Liver (tissue), 8 donors: ENCODE measurements at regions not wholly inside any gene's neighbourhood (a gene's known extent, or its start where the extent isn't known, plus 50 kb on each side); places are given as distances from the start of the nearest gene placed in this dataset.

Source experiments
- DNase-seq: peaks from one replicate; pipeline ENCODE4 v3.0.0-alpha.2; 2017; ENCODE audit warnings: low spot score
- H3K27ac ChIP-seq, 2 donors: one replicate each; pipeline ENCODE4 v1.7.0; 2013; ENCODE audit warnings: inconsistent platforms in 2 of 2, low read length in 2 of 2, control low read depth in 1 of 2, low read depth in 1 of 2, mild to moderate bottlenecking in 1 of 2
- H3K27me3 ChIP-seq, 4 donors: one replicate each; pipeline versions ENCODE4 v1.6.1 to v1.7.0; 2013; ENCODE audit warnings: low read length in 3 of 4, inconsistent platforms in 1 of 4, mild to moderate bottlenecking in 1 of 4, moderate library complexity in 1 of 4; ENCODE audit not compliant: control insufficient read depth in 4 of 4, insufficient read depth in 4 of 4
- H3K36me3 ChIP-seq, 4 donors: one replicate each; pipeline versions ENCODE4 v1.6.1 to v1.7.0; 2013; ENCODE audit warnings: low read length in 3 of 4, mild to moderate bottlenecking in 3 of 4, low read depth in 1 of 4, moderate library complexity in 1 of 4; ENCODE audit not compliant: control insufficient read depth in 4 of 4, insufficient read depth in 3 of 4
- H3K4me1 ChIP-seq, 4 donors: one replicate each; pipeline versions ENCODE4 v1.6.1 to v1.7.0; 2013; ENCODE audit warnings: low read length in 3 of 4, mild to moderate bottlenecking in 3 of 4, moderate library complexity in 1 of 4; ENCODE audit not compliant: control insufficient read depth in 4 of 4, insufficient read depth in 4 of 4
- H3K4me3 ChIP-seq, 3 donors: one replicate each; pipeline versions ENCODE4 v1.6.1 to v1.7.0; 2013; ENCODE audit warnings: low read length in 3 of 3, control low read depth in 1 of 3, low read depth in 1 of 3, mild to moderate bottlenecking in 1 of 3
- H3K9ac ChIP-seq, 2 donors: one replicate each; pipeline ENCODE4 v1.7.0; 2013; ENCODE audit warnings: low read length in 2 of 2, mild to moderate bottlenecking in 2 of 2, moderate library complexity in 2 of 2, control low read depth in 1 of 2, low read depth in 1 of 2
- H3K9me3 ChIP-seq, 4 donors: one replicate each; pipeline versions ENCODE4 v1.6.1 to v1.7.0; 2013; ENCODE audit warnings: low read length in 3 of 4; ENCODE audit not compliant: control insufficient read depth in 4 of 4
- ATF3 ChIP-seq: IDR thresholded peaks from 2 replicates; pipeline ENCODE4 v1.6.1; 2016; ENCODE audit warnings: antibody characterized with exemption
- CTCF ChIP-seq: fragments of 150-350 bp; IDR thresholded peaks from 2 replicates; pipeline ENCODE4 v1.5.1; 2017; ENCODE audit warnings: improper control_type of control experiment, low read depth, low read length; ENCODE audit not compliant: missing input control
- EGR1 ChIP-seq, 2 donors: IDR thresholded peaks; 2 replicates each; pipeline ENCODE4 v1.6.1; 2016 to 2018; ENCODE audit warnings: antibody characterized with exemption in 2 of 2, low read depth in 2 of 2
- FOXA1 ChIP-seq: IDR thresholded peaks from 2 replicates; pipeline ENCODE4 v1.6.1; 2016; ENCODE audit warnings: antibody characterized with exemption
- FOXA2 ChIP-seq: IDR thresholded peaks from 2 replicates; pipeline ENCODE4 v1.6.1; 2016; ENCODE audit warnings: antibody characterized with exemption
- GABPA ChIP-seq, 2 donors: IDR thresholded peaks in 1 of 2; conservative IDR thresholded peaks in 1 of 2; 2 replicates each; pipeline ENCODE4 v1.6.1; 2016; ENCODE audit warnings: antibody characterized with exemption in 2 of 2, mild to moderate bottlenecking in 1 of 2, moderate library complexity in 1 of 2
- HNF4A ChIP-seq, 2 donors: conservative IDR thresholded peaks; 2 replicates each; pipeline ENCODE4 v1.6.1; 2016; ENCODE audit warnings: antibody characterized with exemption in 2 of 2, mild to moderate bottlenecking in 2 of 2
- HNF4G ChIP-seq: IDR thresholded peaks from 2 replicates; pipeline ENCODE4 v1.6.1; 2016; ENCODE audit warnings: antibody characterized with exemption
- JUND ChIP-seq, 2 donors: IDR thresholded peaks; 2 replicates each; pipeline ENCODE4 v1.6.1; 2016; ENCODE audit warnings: antibody characterized with exemption in 2 of 2
- MAX ChIP-seq: IDR thresholded peaks from 2 replicates; pipeline ENCODE4 v1.6.1; 2016; ENCODE audit warnings: antibody characterized with exemption
- NR2F2 ChIP-seq: IDR thresholded peaks from 2 replicates; pipeline ENCODE4 v1.6.1; 2016; ENCODE audit warnings: antibody characterized with exemption
- RAD21 ChIP-seq, 2 donors: IDR thresholded peaks; 2 replicates each; pipeline ENCODE4 v1.6.1; 2016; ENCODE audit warnings: antibody characterized with exemption in 2 of 2, mild to moderate bottlenecking in 2 of 2
- REST ChIP-seq: IDR thresholded peaks from 2 replicates; pipeline ENCODE4 v1.6.1; 2016; ENCODE audit warnings: antibody characterized with exemption, mild to moderate bottlenecking
- RXRA ChIP-seq, 2 donors: IDR thresholded peaks; 2 replicates each; pipeline ENCODE4 v1.6.1; 2017 to 2018; ENCODE audit warnings: antibody characterized with exemption in 2 of 2, mild to moderate bottlenecking in 1 of 2
- SP1 ChIP-seq: IDR thresholded peaks from 2 replicates; pipeline ENCODE4 v1.6.1; 2018; ENCODE audit warnings: antibody characterized with exemption, mild to moderate bottlenecking
- TAF1 ChIP-seq: conservative IDR thresholded peaks from 2 replicates; pipeline ENCODE4 v1.6.1; 2016; ENCODE audit warnings: antibody characterized with exemption, mild to moderate bottlenecking
- YY1 ChIP-seq: IDR thresholded peaks from 2 replicates; pipeline ENCODE4 v1.6.1; 2016; ENCODE audit warnings: antibody characterized with exemption, mild to moderate bottlenecking
- ZBTB33 ChIP-seq: IDR thresholded peaks from 2 replicates; pipeline ENCODE4 v1.6.1; 2016; ENCODE audit warnings: antibody characterized with exemption
- WGBS: extraction: QIAGEN DNeasy Blood & Tissue Kit; methylation state at CpG from one replicate; pipeline ENCODE4 v1.1.7; 2013; 5-methylcytosine and 5-hydroxymethylcytosine counted together
- donor health status: healthy.
- donor health status: healthy.
- donor health status: healthy.
- donor health status: healthy.
- donor health status: healthy.

- Histone ChIP-seq H3K27me3 (no peaks in the 10 kb centered on the region), H3K9ac (no peak overlapping the region), H3K9me3 (no peaks in the 10 kb centered on the region), H3K4me1 (no peaks in the 10 kb centered on the region), H3K27ac (no peak overlapping the region), H3K36me3 (no peaks in the 10 kb centered on the region), H3K4me3 (no peak overlapping the region)
- WGBS, result 71% methylated on average over 1 of the region's 1 CpG
- DNase-seq, result no peak
- TF ChIP-seq NR2F2 (no peak), EGR1 (IDR thresholded peaks at IDR 0.05; ENCODE audit: low read depth in 2 of 2) (no peak), MAX (no peak), TAF1 (no peak), SP1 (no peak), ATF3 (no peak), ZBTB33 (no peak)
These were observed 303.5 kb upstream of the SPOCK3 start for GRCh38 chr4:167537761-167538160.

GRCh38 chr4:167541286-167541685 lies 307.0 kb upstream of the SPOCK3 start:
- Histone ChIP-seq H3K4me3 (no peak overlapping the region), H3K9ac (no peak overlapping the region), H3K9me3 (no peaks in the 10 kb centered on the region), H3K4me1 (no peaks in the 10 kb centered on the region), H3K36me3 (no peaks in the 10 kb centered on the region), H3K27me3 (no peaks in the 10 kb centered on the region), H3K27ac (no peak overlapping the region)
- TF ChIP-seq MAX (no peak), NR2F2 (no peak), GABPA (IDR thresholded peaks at IDR 0.05 in 1 of 2, conservative IDR thresholded peaks at IDR 0.05 in 1 of 2) (no peak), RAD21 (IDR thresholded peaks at IDR 0.05) (no peak), YY1 (no peak), EGR1 (IDR thresholded peaks at IDR 0.05; ENCODE audit: low read depth in 2 of 2) (no peak), TAF1 (no peak), ATF3 (no peak), CTCF (no peak), SP1 (no peak), HNF4G (no peak), FOXA1 (no peak), HNF4A (conservative IDR thresholded peaks at IDR 0.05) (no peak), ZBTB33 (no peak), FOXA2 (no peak), JUND (IDR thresholded peaks at IDR 0.05) (no peak), REST (no peak), RXRA (IDR thresholded peaks at IDR 0.05) (no peak)
- WGBS, result 60% methylated on average over 3 of the region's 3 CpGs
- no peak for DNase-seq
